Myocyte (in vitro differentiated cells): ENCODE measurements at regions not wholly inside any gene's neighbourhood (a gene's known extent, or its start where the extent isn't known, plus 50 kb on each side); places are given as distances from the start of the nearest gene placed in this dataset.

Experiments used
- DNase-seq: peaks from one replicate; pipeline ENCODE4 v3.0.0-alpha.2; 2012; ENCODE audit warnings: low read depth

DNA sequence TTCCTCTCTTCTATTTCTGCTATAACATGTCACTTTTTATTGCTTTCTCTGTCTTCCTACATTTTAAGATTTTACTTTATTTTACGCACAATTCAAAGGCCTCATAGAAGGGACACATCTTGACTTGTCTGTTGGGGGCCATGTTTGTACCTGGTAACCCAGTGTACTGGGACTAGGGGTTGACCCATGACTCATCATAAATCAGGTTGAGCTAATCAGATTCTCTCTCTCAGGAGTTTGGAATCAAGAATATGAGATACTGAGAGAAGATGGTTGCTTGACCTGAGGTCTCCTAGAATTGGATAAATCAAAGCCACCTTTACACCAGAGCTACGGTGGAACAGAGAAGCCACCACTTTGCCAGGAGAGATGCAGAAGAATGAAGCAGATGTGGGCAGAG lies 153.0 kb downstream of the UXS1 start:
- DNase-seq = no peak

DNA sequence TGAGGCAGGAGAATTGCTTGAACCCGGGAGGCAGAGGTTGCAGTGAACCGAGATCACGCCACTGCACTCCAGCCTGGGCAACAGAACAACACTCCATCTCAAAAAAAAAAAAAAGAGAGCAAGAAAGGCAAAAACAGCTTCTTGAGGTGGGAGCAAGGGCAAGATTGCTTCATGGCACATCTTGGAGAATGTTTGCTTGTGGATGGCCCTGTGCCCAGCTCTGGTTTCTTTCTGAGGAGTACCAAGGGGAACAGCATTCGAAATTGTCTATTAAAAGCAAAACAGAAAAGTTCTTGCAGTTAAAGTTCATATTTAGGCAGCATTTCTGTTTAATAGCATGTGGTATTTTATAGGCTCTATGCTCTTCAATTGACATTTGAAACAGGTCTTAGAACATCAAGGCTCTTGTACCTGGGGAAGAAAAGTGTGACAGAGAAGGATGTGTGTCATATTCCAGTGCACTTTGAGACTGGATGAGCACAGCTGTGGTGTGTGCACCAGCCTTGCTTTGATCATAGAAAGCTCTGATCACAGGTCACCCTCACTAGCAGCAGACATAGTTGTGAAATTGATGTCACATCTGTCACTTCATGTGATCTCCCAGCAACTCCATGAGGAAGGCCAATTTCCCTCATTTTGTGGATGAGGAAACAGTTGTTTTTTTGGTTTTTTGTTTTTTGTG lies 154.3 kb downstream of the UXS1 start:
- no peak for DNase-seq

DNA sequence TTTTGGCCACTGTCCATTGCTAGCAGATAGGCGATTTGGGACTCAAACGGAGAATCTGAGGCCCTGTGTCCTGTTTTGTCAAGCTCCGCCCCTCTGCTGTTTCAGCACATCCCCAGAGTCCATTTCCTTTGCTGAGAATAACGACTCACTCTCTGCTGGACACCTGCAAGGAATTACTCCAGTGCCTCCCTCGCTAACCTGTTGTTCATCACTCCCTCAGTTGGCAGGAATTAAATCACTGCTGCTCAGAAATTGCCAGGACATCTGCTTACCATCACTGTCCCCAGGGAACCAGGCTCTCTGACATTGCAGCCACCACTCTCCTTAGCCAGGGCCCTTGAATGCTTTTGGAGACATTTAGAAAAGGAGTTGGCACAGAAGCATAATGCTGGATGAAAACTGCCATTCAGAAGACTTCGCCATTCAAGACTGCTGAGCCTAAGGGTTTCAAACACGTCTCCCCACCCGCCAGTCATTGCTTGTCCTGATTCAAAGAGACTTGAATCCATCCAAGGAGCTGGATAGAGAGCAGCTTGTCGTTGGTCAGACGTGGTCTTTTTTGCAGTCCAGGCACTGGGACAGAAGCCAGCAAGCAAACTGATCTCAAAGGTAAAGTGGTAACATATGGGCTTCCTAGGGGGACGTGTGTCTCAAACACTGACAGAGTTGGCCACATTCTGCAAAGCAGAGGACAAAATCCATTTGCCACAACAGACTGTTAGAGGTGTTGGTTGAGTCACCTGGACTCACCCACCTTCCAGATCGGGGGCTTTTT lies 155.3 kb downstream of the UXS1 start:
- DNase-seq = no peak

DNA sequence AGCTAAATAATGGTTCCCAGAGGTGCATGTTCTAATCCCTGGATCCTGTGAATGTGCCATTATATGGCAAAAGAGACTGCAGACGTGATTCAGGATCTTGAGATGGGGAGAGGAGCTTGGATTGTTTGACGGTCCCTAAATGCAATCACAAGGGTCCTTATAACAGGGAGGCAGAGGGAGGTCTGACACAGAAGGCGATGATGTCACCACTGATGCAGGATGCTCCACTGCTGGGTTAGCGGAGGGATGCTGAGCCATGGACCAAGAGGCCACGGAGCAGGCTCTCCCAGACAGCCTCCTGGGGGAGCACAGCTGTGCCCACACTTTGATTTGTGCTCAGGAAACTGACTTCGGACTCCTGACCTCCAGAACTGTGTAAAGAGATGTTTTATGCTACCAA lies 156.2 kb downstream of the UXS1 start:
- DNase-seq = no peak

DNA sequence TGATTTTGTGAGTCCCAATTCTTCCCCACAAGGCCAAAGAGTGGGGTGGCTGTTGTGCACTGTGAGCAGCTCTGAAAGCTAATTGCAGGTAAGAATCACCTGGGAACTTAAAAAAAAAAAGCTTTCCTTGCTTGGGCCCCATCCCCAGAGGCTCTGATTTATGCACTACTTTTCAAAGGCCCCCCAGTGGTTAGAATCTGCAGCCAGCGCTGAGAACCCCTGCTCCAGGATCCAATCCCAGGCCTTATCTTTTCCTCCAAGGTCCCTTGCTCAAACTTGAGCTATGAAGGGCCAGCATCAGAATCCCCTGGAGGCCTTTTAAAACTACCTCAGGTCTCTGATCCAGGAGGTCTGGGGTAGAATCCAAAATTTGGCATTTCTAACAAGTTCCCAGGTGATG lies 156.8 kb downstream of the UXS1 start:
- no peak for DNase-seq

DNA sequence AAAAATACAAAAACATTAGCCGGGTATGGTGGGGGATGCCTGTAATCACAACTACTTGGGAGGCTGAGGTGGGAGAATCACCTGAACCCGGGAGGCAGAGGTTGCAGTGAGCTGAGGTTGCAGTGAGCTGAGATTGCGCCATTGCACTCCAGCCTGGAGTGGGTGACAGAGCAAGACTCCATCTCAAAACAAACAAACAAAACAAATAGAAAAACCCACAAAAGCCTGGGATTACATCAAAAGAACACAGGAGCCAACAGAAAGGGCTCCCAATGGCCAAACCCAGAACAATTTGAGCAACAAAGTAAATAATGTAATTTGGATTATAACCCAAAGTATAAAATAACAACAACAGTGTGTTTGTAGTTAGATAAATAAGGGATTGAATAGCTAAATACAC lies 159.8 kb downstream of the UXS1 start:
- DNase-seq = no peak

DNA sequence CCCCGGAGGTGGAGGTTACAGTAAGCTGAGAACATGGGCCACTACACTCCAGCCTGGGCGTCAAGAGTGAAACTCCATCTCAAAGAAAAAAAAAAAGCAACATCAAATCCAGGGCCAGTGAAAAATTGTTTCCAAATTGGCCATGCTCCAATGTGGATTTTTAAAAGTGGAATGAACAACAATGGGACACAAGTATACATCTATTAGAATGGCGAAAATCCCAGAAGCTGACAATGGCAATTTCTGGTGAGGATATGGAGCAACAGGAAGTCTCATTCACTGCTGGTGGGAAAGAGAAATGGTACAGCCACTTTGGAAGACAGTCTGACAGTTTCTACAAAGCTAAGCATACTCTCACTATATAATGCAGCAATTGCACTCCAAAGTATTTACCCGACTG lies 161.4 kb downstream of the UXS1 start:
- DNase-seq = no peak

DNA sequence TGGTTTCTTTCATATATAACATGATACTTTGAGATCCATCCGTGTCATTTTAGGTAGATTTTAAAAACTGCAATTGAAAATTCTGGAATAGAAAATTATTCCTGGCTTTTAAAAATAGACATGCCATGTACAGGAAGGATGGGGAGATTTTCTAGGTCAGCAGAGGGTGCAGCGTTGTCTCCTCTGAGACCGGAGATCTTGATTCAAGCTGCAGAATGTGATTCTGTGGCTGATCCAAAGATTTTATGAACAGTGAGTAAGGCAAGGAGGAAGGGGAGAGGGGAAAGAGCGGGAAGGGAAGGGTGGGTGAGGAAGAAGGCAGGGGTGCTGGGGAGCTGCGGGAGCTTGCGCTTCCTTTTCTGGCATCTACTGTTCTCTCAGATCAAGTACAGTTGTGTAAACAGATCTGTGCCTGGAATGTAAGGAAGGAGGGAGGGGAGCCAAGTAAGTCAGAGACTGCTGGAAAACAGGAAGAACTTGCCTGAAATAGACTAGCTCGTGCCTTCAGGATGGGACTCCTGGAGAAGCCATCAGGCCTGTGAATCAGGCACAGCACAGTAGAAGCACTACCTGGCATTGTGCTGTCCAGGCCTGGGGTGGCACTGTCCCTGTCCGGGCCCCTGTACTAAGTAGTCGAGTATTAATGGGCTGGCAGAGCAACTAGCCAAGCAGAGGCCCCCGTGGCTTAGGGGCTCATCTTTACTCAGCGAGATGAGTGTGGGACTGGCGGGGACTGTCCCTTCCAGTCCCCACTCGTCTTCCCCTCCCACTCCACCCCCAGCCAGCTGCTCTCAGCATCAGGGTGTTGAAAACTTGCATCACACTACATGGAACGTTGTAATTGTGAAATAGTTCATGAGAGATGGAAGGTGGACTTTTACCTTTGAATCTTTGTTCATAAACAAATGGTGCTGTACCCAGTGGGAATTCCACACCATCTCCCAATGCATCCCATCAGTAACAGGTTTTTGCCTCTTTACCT lies 163.5 kb downstream of the UXS1 start:
- peak; percentile 57 for DNase-seq

DNA sequence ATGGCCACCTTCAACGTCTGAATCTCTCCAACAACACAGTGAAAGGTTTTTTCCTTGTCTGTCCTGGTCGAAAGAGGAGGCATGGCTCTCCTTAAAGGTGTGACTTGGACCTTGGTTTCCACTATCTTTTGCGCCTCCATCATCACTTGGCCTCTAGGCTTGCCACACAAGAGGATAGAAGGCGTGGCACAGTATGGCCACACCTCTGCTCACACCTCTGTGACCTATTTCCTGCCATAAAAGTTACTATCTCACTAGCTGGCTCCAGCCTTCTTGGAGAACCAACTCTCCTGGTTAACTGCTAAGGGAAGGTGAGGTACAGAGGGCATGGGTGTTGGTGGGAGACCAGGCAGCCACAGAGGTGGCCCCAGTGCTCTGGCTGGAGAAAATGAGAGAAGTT lies 165.9 kb downstream of the UXS1 start:
- no peak for DNase-seq

DNA sequence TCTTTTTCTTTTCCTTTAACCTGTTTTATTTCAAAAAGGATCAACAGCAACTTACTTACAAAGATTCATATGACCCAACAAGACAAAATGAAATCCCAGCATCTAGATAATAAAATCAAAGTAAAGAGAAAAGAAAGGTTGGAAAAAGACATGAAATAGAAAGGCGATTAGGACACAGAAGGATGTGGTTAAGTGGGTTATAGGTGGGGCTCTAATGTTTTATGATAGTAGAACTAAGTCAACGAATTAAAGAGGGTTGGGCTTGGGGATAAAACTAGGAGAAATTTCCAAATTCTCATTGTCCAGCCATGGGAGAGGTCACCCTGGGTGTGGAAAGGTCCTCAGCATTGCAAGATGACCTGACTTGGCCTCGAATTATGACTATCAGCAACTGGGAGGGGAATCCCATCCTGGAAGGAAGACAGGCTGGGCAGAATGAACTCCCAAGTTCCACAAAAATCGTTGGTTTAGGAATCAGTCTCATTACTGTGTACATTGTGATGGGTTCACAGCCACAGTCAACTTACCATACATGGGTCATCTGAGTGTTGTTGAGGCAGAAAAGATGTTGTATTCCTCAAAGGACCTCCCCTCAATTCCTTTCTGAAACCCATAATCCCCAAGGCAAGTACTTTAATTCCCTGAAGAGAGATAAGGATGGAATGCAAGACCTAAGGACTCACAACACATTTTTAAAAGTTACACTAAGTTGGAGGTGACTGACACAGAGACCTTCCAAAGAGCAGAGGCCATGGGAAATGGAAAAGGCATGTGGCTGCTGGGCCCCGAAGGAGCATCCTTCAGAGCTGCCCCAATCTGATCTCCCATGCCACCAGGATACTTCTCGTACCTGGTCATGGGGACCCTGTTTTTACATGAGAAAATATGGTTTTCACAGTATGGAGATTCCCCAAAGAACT lies 167.6 kb downstream of the UXS1 start:
- no peak for DNase-seq

DNA sequence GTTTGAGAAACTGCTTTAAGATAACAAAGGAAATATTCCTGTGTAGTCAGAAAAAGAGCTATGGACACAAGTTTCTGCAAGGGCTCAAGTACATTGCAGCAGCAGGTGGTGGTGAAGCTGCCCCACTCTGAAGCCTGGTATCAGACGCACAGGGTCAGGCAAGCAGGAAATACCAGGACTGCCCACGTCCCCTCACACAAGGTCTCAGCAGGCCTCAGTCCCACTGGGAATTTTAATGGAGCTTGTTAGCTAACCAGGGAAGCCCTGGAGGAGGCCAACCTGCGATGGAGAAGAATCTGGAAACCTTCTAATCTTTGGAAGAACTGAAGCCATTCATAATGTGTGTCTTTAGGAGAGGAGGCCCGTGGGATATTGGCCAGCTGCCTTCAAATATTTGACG lies 168.3 kb downstream of the UXS1 start:
- peak; percentile 28 for DNase-seq

DNA sequence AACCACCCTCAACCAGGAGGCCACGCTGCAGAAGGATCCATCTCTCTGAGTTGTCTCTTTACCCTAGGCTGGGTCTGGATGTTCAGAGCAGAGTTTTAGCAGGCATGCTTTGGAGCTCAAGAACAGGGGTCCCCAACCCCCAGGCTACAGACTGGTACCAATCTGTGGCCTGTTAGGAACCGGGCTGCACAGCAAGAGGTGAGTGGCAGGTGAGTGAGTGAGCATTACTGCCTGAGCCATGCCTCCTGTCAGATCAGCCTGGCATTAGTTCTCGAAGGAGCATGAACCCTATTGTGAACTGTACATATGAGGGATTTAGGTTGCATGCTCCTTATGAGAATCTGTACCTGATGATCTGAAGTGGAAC lies 172.5 kb downstream of the UXS1 start:
- no peak for DNase-seq

DNA sequence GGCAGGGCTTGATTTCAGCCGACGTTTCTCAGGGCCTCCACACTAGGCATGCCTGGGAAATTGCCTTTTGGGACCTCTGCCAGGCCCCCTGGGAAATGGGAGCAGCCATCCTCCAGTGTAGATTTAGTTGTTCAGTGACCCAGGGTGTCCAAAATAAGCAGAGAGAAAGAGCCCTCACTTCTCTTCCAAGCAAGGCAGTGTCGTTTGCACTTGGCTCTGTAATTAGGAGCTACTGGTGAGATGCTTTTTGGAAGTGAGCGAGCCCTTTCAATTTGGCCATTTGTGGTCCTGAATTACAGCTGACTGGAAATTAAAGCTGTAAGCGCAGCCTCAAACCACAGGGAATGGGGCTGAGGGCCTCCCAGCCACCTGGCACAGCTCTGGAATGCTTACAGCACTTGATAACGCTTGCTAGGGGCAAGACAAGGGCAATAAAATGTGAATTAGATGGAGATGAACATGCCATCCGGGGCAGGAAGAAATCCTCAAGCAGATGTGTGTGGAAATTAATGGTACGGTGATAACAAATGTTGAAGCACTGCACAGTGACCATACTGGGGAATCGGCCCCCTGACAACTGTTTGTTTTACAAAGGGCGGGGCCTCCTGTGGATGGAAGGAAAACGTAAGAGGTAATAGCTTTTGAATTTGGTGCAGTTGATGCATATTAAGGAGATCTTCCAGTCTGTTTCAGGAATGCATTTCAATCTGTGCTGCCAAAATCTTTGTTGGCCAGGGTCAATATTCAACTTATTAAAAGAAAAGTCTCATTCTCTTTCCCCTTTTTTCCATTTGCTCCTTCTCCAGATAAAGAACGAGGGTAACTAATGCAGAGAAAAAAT lies 173.1 kb downstream of the UXS1 start:
- DNase-seq = peak; percentile 88

DNA sequence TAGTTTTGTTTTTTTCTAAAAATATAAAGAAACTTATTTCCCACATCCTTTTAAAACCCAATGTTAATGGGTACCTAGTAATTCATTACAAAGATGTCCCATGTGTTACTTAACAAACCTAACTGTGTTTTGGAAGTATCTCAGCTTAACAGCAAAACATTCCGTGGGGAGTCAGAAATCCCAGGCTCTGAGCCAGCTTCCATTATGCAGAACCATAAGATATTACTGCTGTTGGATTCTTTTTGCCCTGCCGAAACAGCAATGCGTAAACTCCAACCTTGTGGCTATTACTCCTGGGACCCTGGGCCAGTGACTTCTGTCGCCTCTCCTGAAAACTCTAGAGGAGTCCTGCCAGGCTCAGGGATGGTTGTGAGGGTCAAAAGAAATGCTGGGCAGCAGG lies 174.1 kb downstream of the UXS1 start:
- no peak for DNase-seq

DNA sequence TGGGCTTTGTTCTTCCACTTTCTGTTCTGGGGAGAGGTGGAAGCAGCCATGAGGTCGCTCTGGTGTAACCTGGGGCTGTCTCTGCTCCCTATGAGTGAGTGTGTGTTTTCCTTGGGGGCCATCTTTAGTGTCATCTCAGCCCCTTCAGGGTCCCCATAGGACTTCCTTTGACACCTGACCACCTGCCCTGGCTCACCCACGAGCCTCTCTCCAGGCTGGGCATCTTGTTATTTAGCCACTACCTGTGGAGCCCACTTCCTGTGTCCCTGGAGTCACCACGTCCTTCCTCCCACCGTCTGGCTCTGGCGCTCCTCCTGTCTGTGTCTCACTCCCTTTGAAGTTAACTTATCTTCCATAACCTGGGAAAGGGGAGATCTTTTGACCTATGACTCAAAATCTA lies 176.0 kb downstream of the UXS1 start:
- DNase-seq = no peak

DNA sequence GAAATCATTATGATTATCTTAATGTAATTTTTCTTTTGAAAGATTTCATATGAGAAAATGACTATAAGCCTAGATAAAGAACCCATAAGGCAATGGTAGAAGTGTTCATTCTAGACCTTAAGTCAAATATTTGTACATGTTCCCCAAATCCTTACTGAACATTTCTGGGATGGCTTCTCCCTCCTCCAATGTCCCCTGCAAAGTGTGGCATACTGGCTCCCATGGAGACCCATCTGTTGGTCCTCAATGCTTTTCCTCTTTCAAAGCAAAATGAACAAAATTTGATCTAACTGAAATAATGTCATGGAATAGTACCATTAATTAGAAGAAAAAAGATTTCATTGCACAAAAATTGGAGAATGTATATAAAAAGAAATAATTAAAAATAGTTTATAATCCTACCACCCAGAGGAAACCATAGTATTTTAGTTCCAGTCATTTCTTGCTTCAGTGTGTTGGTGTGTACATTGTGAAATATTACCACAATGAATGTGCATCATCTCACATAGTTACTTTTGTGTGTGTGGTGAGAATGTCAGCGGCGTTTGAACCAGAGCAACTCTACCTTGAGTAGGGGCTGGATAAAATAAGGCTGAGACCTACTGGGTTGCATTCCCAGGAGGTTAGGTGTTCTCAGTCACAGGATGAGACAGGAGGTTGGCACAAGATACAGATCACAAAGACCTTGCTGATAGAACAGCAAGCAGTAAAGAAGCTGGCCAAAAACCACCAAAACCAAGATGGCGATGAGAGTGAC lies 181.3 kb downstream of the UXS1 start:
- DNase-seq = no peak

DNA sequence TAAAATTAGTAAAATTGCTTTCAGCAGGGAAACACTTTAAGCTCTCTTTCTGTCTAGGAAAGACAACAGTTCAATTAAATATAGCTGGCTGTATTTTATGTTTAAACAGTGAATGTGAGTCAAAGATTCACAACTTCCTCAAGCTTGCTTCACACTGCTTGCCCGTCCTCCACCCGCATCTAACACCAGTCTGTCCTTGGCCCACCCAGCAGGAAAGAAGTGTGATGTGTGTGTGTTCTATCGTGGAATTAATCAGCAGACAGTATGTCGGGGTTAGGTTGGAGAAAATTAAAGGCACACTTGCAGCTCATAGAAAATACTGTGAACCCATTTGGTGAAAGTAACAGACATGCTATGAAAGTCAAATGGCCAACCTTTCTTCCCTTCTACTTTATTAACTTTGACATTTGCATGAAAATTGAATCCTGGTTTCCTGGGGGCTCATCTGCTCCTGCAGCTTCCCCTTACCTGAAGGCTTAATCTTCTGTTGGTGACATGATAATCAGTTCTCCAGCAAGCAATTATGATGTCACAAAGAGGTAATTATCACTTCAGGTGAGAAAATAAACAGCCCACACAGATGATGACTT lies 182.0 kb downstream of the UXS1 start:
- no peak for DNase-seq

DNA sequence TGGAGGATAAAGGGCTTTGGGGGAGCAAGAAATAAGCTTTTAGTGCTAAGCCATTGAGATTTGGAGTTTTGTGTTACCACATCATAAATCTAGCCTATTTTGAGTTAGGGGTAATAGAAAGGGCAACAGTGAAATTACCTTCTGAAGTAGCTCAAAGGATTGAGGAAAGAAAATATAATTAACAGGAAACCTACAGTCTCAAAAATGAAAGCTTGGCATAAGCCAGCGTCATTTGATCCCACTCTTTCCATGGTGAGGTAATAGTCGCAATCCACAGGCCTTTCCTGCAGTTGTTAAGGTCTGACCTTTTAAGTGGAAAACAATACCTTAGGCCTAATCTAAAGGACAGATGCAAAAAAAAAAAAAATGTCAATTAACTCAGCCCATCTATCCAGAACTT lies 182.7 kb downstream of the UXS1 start:
- peak; percentile 43 for DNase-seq

DNA sequence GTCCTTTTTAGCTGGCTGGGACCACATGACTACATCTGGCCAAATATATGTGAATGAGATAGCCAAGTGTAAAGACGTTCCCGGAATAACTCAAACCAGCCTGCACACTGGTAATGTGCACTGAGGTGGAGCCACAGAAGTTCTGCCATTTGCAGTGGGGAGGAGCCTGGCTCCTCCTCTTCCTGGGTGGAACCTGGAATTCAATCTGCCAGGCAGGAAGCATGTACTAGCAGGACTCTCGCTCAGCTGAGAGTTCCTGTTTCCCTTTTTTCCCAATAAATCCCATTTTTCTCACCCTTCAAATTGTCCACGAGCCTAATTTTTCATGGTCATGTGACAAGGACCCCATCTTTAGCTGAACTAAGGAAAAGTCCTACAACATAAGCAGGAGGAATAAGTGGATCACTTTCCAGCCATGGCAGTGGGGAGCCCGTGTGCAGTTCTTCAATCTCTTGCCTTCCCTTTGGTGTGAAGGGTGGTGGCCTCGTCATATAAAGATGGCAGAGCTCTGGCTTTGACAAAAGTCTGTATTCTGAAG lies 183.2 kb downstream of the UXS1 start:
- no peak for DNase-seq
